SH-SY5Y (cell line): ENCODE measurements at regions not wholly inside any gene's neighbourhood (a gene's known extent, or its start where the extent isn't known, plus 50 kb on each side); places are given as distances from the start of the nearest gene placed in this dataset.

Experiments used
- GATA2 ChIP-seq: IDR thresholded peaks from 2 replicates; pipeline ENCODE4 v1.6.1; 2011; ENCODE audit warnings: mild to moderate bottlenecking, low read depth, low read length
- GATA3 ChIP-seq: IDR thresholded peaks from 2 replicates; pipeline ENCODE4 v1.6.1; 2011; ENCODE audit warnings: low read depth, mild to moderate bottlenecking, low read length, moderate library complexity

GRCh38 chr2:6776125-6776524 lies 89.6 kb downstream of the CMPK2 start:
- TF ChIP-seq GATA2 = no peak
- no peak for TF ChIP-seq GATA3
